MM.1S (cell line): ENCODE measurements at regions not wholly inside any gene's neighbourhood (a gene's known extent, or its start where the extent isn't known, plus 50 kb on each side); places are given as distances from the start of the nearest gene placed in this dataset.
"Not testable (repeated sequence)": the region's sequence is repeated elsewhere in the genome, so short reads cannot be mapped to it uniquely, and the experiment has no call there.

Experiments used
- DNase-seq: peaks from one replicate; pipeline ENCODE4 v3.0.0-alpha.2; 2015
- H2AFZ ChIP-seq: fragments of 300-600 bp; sonication (generic); 2 replicates; pipeline ENCODE4 v1.6.0; 2016; ENCODE audit warnings: antibody characterized with exemption, low read length
- H3F3A ChIP-seq: fragments of 300-600 bp; sonication (generic); 2 replicates; pipeline ENCODE4 v1.6.1; 2016; ENCODE audit warnings: mild to moderate bottlenecking, antibody characterized with exemption, low read length, moderate library complexity, mixed read lengths; ENCODE audit not compliant: insufficient read depth
- H3K27ac ChIP-seq: fragments of 300-600 bp; sonication (generic); 2 replicates; pipeline ENCODE4 v1.5.1; 2016; ENCODE audit warnings: mild to moderate bottlenecking, low read length
- H3K27me3 ChIP-seq: fragments of 300-600 bp; sonication (generic); replicated peaks from 2 replicates; pipeline ENCODE4 v1.6.0; 2016; ENCODE audit warnings: low read length; ENCODE audit not compliant: insufficient read depth
- H3K36me3 ChIP-seq: fragments of 300-600 bp; sonication (generic); replicated peaks from 2 replicates; pipeline ENCODE4 v1.6.1; 2016; ENCODE audit warnings: mild to moderate bottlenecking, low read length, mixed read lengths; ENCODE audit not compliant: insufficient read depth
- H3K4me1 ChIP-seq: fragments of 300-600 bp; sonication (generic); 2 replicates; pipeline ENCODE4 v1.6.1; 2016; ENCODE audit warnings: low read length, mixed read lengths
- H3K4me2 ChIP-seq: fragments of 300-600 bp; sonication (generic); 2 replicates; pipeline ENCODE4 v1.6.0; 2016; ENCODE audit warnings: low read depth, low read length
- H3K4me3 ChIP-seq: fragments of 300-600 bp; sonication (generic); 2 replicates; pipeline ENCODE4 v1.5.1; 2016; ENCODE audit warnings: low read length, mixed read lengths
- H3K79me2 ChIP-seq: fragments of 300-600 bp; sonication (generic); 2 replicates; pipeline ENCODE4 v1.6.1; 2016; ENCODE audit warnings: mixed run types, low read length, mixed read lengths
- H3K9ac ChIP-seq: fragments of 300-600 bp; sonication (generic); 2 replicates; pipeline ENCODE4 v1.6.1; 2016; ENCODE audit warnings: low read length, mixed read lengths
- H3K9me2 ChIP-seq: fragments of 300-600 bp; sonication (generic); replicated peaks from 2 replicates; pipeline ENCODE4 v1.6.1; 2016; ENCODE audit warnings: mild to moderate bottlenecking, low read length, mixed read lengths; ENCODE audit not compliant: insufficient read depth
- H3K9me3 ChIP-seq: fragments of 300-600 bp; sonication (generic); replicated peaks from 2 replicates; pipeline ENCODE4 v1.6.1; 2016; ENCODE audit warnings: mild to moderate bottlenecking, low read length, mixed read lengths; ENCODE audit not compliant: insufficient read depth
- H4K20me1 ChIP-seq: fragments of 300-600 bp; sonication (generic); 2 replicates; pipeline ENCODE4 v1.6.1; 2016; ENCODE audit warnings: mild to moderate bottlenecking, low read length, moderate library complexity, mixed read lengths; ENCODE audit not compliant: insufficient read depth
- EZH2 ChIP-seq: fragments of 300-600 bp; sonication (generic); optimal IDR thresholded peaks from 2 replicates; pipeline ENCODE3; 2017; ENCODE audit warnings: low read depth, mild to moderate bottlenecking, antibody characterized with exemption, low read length, mixed read lengths
- EZH2phosphoT487 ChIP-seq: fragments of 300-600 bp; sonication (generic); IDR thresholded peaks from 2 replicates; pipeline ENCODE4 v1.6.1; 2018; ENCODE audit warnings: antibody characterized with exemption, low read length
- TF ChIP-seq, protein P1 (sequence below): fragments of 300-600 bp; sonication (generic); IDR thresholded peaks from 2 replicates; pipeline ENCODE4 v1.5.1; 2016; ENCODE audit warnings: antibody characterized with exemption, low read length, mixed read lengths

DNA sequence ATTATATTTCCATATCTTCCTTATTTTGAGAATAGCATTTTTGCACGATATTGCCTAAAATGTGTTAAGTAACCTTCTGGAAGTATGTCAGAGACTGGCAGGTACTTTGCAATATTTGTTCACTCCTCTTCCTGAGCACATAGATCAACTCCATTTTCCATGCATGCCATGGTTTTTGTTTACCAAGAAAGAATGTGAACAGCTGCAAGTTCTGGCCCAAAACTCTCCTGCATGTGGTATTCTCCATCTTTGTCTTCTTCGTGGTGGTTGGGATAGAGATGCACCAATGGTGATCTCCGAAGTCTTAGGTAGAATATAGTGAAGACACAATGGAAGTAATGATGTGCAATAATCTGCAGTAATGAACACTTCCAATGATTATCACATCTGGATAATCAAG, 2241.0 kb upstream of the RAG2 start:
- Histone ChIP-seq H3K9me2 (no peaks in the 10 kb centered on the region), H3K79me2 (no peaks in the 10 kb centered on the region), H2AFZ (no peak overlapping the region), H3K36me3 (no peaks in the 10 kb centered on the region), H3K4me1 (no peaks in the 10 kb centered on the region), H3K4me3 (no peak overlapping the region), H3K27ac (no peak overlapping the region), H3K9me3 (no peaks in the 10 kb centered on the region), H3K27me3 (no peaks in the 10 kb centered on the region), H4K20me1 (no peaks in the 10 kb centered on the region), H3K9ac (no peak overlapping the region), H3F3A (no peaks in the 10 kb centered on the region), H3K4me2 (no peak overlapping the region)
- DNase-seq = no peak
- TF ChIP-seq EZH2 (no peak), EZH2phosphoT487 (no peak)
- TF ChIP-seq, protein P1, sequence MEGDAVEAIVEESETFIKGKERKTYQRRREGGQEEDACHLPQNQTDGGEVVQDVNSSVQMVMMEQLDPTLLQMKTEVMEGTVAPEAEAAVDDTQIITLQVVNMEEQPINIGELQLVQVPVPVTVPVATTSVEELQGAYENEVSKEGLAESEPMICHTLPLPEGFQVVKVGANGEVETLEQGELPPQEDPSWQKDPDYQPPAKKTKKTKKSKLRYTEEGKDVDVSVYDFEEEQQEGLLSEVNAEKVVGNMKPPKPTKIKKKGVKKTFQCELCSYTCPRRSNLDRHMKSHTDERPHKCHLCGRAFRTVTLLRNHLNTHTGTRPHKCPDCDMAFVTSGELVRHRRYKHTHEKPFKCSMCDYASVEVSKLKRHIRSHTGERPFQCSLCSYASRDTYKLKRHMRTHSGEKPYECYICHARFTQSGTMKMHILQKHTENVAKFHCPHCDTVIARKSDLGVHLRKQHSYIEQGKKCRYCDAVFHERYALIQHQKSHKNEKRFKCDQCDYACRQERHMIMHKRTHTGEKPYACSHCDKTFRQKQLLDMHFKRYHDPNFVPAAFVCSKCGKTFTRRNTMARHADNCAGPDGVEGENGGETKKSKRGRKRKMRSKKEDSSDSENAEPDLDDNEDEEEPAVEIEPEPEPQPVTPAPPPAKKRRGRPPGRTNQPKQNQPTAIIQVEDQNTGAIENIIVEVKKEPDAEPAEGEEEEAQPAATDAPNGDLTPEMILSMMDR = no peak

DNA sequence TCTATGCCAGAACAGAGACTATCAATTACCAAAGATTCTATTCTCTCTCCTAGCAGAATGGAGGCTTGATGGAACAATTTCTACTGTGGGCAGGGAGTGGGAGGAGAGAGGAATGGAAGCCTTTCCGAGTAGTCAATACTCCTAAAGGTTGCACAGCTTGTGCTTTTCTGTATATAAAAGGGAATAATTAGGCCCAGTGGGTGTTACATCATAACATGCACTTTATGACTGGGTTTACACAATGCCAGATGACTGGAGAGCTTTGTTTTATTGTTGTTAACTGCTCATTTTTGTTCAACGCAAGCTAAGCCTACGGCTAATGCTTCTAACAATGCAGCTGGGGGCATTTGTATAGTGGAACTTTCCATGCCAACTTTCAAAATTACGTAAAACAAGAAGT, 2237.9 kb upstream of the RAG2 start:
- DNase-seq = no peak
- Histone ChIP-seq H4K20me1 (no peaks in the 10 kb centered on the region), H3F3A (no peaks in the 10 kb centered on the region), H3K79me2 (no peaks in the 10 kb centered on the region), H2AFZ (no peak overlapping the region), H3K9me3 (no peaks in the 10 kb centered on the region), H3K27ac (no peak overlapping the region), H3K9ac (no peak overlapping the region), H3K4me3 (no peak overlapping the region), H3K4me1 (no peaks in the 10 kb centered on the region), H3K9me2 (no peaks in the 10 kb centered on the region), H3K27me3 (no peaks in the 10 kb centered on the region), H3K4me2 (no peak overlapping the region), H3K36me3 (no peaks in the 10 kb centered on the region)
- no peak for TF ChIP-seq EZH2phosphoT487
- TF ChIP-seq, protein P1 = no peak
- TF ChIP-seq EZH2 = no peak

DNA sequence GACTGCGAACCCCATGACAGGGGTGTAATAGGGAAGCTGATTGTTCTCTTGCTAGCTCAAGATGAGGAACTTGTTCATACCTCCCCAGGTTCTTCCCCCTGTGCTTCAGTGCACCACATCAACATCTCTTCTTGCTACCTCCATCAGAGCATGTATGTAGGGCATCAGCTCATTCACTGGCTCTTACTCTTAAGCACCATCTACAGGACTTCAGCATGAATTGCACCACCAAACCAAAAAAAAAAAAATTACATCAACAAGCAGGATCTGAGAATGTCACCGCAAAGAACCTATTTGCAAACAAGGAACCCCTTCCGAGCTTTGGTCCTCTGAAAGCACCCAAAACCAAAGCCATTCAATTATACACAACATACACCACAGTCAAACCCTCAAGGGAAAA, 2226.5 kb upstream of the RAG2 start:
- TF ChIP-seq, protein P1 = peak; percentile 22
- TF ChIP-seq EZH2 = no peak
- no peaks in the 10 kb centered on the region for H3K4me1 ChIP-seq
- H3K4me2 ChIP-seq = no peak overlapping the region
- H3K36me3 ChIP-seq = no peaks in the 10 kb centered on the region
- no peaks in the 10 kb centered on the region for H3K9me2 ChIP-seq
- H3K27me3 ChIP-seq = no peaks in the 10 kb centered on the region
- no peak overlapping the region for H3K9ac ChIP-seq
- peak; percentile 15 for DNase-seq
- H3K79me2 ChIP-seq = no peaks in the 10 kb centered on the region
- no peaks in the 10 kb centered on the region for H3K9me3 ChIP-seq
- no peak overlapping the region for H2AFZ ChIP-seq
- H4K20me1 ChIP-seq = no peaks in the 10 kb centered on the region
- H3K4me3 ChIP-seq = no peak overlapping the region
- no peak overlapping the region for H3K27ac ChIP-seq
- no peaks in the 10 kb centered on the region for H3F3A ChIP-seq

DNA sequence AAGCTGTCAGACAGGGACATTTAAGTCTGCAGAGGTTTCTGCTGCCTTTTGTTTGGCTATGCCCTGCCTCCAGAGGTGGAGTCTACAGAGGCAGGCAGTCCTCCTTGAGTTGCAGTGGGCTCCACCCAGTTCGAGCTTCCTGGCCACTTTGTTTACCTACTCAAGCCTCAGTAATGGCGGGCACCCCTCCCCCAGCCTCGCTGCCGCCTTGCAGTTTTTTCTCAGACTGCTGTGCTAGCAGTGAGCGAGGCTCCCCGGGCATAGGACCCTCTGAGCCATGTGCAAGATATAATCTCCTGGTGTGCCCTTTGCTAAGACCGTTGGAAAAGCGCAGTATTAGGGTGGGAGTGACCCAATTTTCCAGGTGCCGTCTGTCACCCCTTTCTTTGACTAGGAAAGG, 2223.8 kb upstream of the RAG2 start:
- not testable (repeated sequence) for H3K36me3 ChIP-seq, H3K4me1 ChIP-seq, H3K9me2 ChIP-seq, H2AFZ ChIP-seq, H4K20me1 ChIP-seq, H3F3A ChIP-seq, H3K9ac ChIP-seq, H3K9me3 ChIP-seq, H3K4me2 ChIP-seq, H3K79me2 ChIP-seq, DNase-seq, H3K27ac ChIP-seq, H3K27me3 ChIP-seq, H3K4me3 ChIP-seq
